ENCODE measurements at regions not wholly inside any gene's neighbourhood (a gene's known extent, or its start where the extent isn't known, plus 50 kb on each side); places are given as distances from the start of the nearest gene placed in this dataset.

- TF ChIP-seq ZNF462 (CRISPR knock-in tag; IDR thresholded peaks at IDR 0.05) (no peak), EZH2phosphoT487 (IDR thresholded peaks at IDR 0.05; ENCODE audit: unreplicated experiment) (no peak)
Observed at GRCh38 chr3:180409883-180410282, 192.1 kb upstream of the TTC14 start (continued).

- H3K27me3 Mint-ChIP-seq (ENCODE audit: insufficient read depth, low read depth, poor library complexity): no peaks in the 10 kb centered on the region
- no peak overlapping the region for H3K4me2 ChIP-seq
- TF ChIP-seq CREB1 (CRISPR knock-in tag; IDR thresholded peaks at IDR 0.05; ENCODE audit: low read depth) (no peak), POLR2AphosphoS5 (IDR thresholded peaks at IDR 0.05; ENCODE audit: low read depth) (no peak), NANOG (IDR thresholded peaks at IDR 0.05; ENCODE audit: borderline replicate concordance) (no peak), ZNF114 (CRISPR knock-in tag; IDR thresholded peaks at IDR 0.05) (no peak), ZNF331 (CRISPR knock-in tag; IDR thresholded peaks at IDR 0.05; ENCODE audit: low read depth) (no peak), EZH2phosphoT487 (IDR thresholded peaks at IDR 0.05; ENCODE audit: unreplicated experiment) (no peak), STAT1 (IDR thresholded peaks at IDR 0.05; ENCODE audit: unreplicated experiment) (no peak), CTCF (conservative IDR thresholded peaks at IDR 0.05; ENCODE audit: low read depth in 2 of 2) (no peak), JUNB (IDR thresholded peaks at IDR 0.05; ENCODE audit: unreplicated experiment) (no peak), EZH2 (IDR thresholded peaks at IDR 0.05; ENCODE audit: low read depth, unreplicated experiment) (no peak), REST (IDR thresholded peaks at IDR 0.05; ENCODE audit: unreplicated experiment) (no peak)
Observed at GRCh38 chr3:180414157-180414556, 187.8 kb upstream of the TTC14 start.

More at GRCh38 chr3:180414157-180414556, 187.8 kb upstream of the TTC14 start:
- Mint-ChIP-seq H3K4me1 (peaks cover 5% of the 10 kb centered on the region; the same call in 1 of the 3 replicates), H3K4me3 (no peak overlapping the region), H3K36me3 (ENCODE audit: low read depth) (no peaks in the 10 kb centered on the region), H3K27ac (no peak overlapping the region; the same call in 1 of the 2 replicates), H3K9me3 (no peaks in the 10 kb centered on the region)
- H3K4me1 ChIP-seq (ENCODE audit: insufficient read depth): no peaks in the 10 kb centered on the region; the same call in 1 of the 2 replicates
- no peak overlapping the region for H3K4me3 ChIP-seq
- no peak for ATAC-seq
- H3K36me3 ChIP-seq (ENCODE audit: insufficient read depth): no peaks in the 10 kb centered on the region
- H3K9me2 ChIP-seq (ENCODE audit: insufficient read depth): no peaks in the 10 kb centered on the region
- no peaks in the 10 kb centered on the region for H3K79me2 ChIP-seq (replicated peaks; ENCODE audit: insufficient read depth)
- DNase-seq (ENCODE audit: low spot score): no peak
- H2AFZ ChIP-seq: peak overlapping the region; percentile 69; the same call in 1 of the 2 replicates
- H4K20me1 ChIP-seq (replicated peaks; ENCODE audit: insufficient read depth): no peaks in the 10 kb centered on the region
- H3F3A ChIP-seq (replicated peaks; ENCODE audit: low read depth): no peaks in the 10 kb centered on the region
- no peak overlapping the region for H3K27ac ChIP-seq (ENCODE audit: low read depth)
- H3K27me3 ChIP-seq (ENCODE audit: insufficient read depth): no peaks in the 10 kb centered on the region

Measured in GM23338 (cell line).